ENCODE measurements at regions not wholly inside any gene's neighbourhood (a gene's known extent, or its start where the extent isn't known, plus 50 kb on each side); places are given as distances from the start of the nearest gene placed in this dataset.
A peak's percentile ranks its signal among the peaks of the same experiment; 100 is the strongest.

DNA sequence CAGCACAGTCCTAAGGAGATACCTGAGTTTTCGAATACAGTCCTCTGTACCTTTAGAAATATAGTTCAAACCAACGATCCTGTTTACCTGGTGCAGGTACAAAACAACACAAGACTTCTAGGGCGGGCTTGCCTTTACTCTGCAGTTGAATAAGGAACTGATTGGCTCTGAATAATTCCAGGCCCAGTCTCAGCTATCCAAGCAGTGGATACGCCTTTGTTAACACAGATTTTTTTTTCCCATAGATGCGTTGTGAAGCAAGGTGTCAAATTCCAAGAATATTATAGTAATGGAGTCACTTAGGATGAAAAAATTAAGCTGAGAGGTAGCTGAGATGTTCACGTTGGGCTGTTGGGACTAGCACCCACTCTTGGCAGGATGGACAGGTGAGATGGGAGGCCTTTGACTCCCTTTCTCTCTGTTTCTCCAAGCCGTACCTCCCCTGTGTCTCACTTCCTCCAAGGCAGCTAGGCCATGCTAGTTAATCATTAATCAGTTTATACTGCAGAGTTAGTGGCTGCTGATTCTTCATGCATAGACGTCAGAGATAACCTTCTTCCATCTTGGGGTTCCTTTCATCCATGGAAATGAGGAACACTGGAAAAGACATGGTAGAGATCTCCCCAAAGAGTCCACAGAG is 380.8 kb upstream of the ACVR2A start:
- Histone ChIP-seq H3K9me3 (no peaks in the 10 kb centered on the region), H3K27me3 (no peaks in the 10 kb centered on the region), H3K27ac (no peak overlapping the region), H3K4me3 (no peak overlapping the region), H3K4me1 (peaks cover 17% of the 10 kb centered on the region), H3K36me3 (no peaks in the 10 kb centered on the region)
- WGBS, result 94% methylated on average over 8 of the region's 8 CpGs
- TF ChIP-seq POLR2AphosphoS5 (IDR thresholded peaks at IDR 0.05), result no peak
- TF ChIP-seq, protein P1, sequence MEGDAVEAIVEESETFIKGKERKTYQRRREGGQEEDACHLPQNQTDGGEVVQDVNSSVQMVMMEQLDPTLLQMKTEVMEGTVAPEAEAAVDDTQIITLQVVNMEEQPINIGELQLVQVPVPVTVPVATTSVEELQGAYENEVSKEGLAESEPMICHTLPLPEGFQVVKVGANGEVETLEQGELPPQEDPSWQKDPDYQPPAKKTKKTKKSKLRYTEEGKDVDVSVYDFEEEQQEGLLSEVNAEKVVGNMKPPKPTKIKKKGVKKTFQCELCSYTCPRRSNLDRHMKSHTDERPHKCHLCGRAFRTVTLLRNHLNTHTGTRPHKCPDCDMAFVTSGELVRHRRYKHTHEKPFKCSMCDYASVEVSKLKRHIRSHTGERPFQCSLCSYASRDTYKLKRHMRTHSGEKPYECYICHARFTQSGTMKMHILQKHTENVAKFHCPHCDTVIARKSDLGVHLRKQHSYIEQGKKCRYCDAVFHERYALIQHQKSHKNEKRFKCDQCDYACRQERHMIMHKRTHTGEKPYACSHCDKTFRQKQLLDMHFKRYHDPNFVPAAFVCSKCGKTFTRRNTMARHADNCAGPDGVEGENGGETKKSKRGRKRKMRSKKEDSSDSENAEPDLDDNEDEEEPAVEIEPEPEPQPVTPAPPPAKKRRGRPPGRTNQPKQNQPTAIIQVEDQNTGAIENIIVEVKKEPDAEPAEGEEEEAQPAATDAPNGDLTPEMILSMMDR (IDR thresholded peaks at IDR 0.05), result no peak
- TF ChIP-seq POLR2A (IDR thresholded peaks at IDR 0.05), result no peak
- no peak for DNase-seq (ENCODE audit: low spot score in 2 of 2)

DNA sequence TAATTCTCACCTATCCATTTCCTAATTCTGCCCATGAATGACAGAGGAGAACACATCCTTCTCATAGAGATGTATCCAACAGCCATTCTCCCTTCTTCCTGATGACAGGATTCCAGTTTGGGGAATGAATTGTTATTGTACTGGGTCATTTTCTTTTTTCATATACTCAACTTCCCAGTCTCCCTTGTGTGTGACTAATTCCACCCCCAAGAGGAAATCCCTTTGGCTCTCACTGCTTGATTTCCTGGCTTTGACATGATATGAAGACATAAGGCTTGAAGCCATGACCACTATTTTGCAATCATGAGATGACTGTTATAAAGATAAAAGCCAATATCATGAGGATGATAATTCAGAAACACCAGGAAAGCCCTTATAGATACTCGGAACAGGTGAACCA is 384.7 kb upstream of the ACVR2A start:
- 72% methylated on average over 1 of the region's 1 CpG for WGBS

DNA sequence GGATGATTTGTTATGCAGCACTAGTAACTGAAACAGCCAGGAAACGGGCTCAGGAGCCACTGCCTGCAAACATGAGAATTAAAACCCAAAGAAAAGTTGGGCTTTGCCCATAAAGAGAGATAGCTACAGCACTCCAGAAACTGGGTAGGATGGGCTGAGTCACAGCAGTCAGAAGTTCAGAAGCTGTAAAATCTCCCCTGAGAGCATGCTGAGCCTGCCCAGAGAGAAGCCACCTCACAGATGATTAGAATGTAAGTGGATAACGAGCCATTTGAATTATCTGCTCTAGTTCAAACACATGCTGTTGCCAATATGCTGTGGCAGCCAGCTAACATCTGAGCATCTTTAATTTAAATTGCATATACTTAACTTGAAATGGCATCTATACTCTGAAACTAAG is 388.1 kb upstream of the ACVR2A start:
- H3K27ac ChIP-seq, result no peak overlapping the region
- no peaks in the 10 kb centered on the region for H3K9me3 ChIP-seq
- TF ChIP-seq POLR2A (IDR thresholded peaks at IDR 0.05), result no peak
- no peak for TF ChIP-seq POLR2AphosphoS5 (IDR thresholded peaks at IDR 0.05)
- TF ChIP-seq EP300 (IDR thresholded peaks at IDR 0.05), result no peak
- TF ChIP-seq, protein P1 (IDR thresholded peaks at IDR 0.05), result no peak
- no peak for DNase-seq (ENCODE audit: low spot score in 2 of 2)
- H3K36me3 ChIP-seq, result no peaks in the 10 kb centered on the region
- H3K4me1 ChIP-seq, result peaks cover 3% of the 10 kb centered on the region
- no peaks in the 10 kb centered on the region for H3K27me3 ChIP-seq
- H3K4me3 ChIP-seq, result no peak overlapping the region
- 69% methylated on average over 2 of the region's 2 CpGs for WGBS

More for the DNA sequence above, 384.7 kb upstream of the ACVR2A start:
- no peak overlapping the region for H3K27ac ChIP-seq
- peaks cover 15% of the 10 kb centered on the region for H3K4me1 ChIP-seq
- H3K36me3 ChIP-seq, result no peaks in the 10 kb centered on the region
- H3K4me3 ChIP-seq, result no peak overlapping the region
- no peak for DNase-seq (ENCODE audit: low spot score in 2 of 2)
- no peaks in the 10 kb centered on the region for H3K9me3 ChIP-seq
- TF ChIP-seq, protein P1 (IDR thresholded peaks at IDR 0.05), result no peak
- TF ChIP-seq EP300 (IDR thresholded peaks at IDR 0.05) (no peak), POLR2A (IDR thresholded peaks at IDR 0.05) (no peak), POLR2AphosphoS5 (IDR thresholded peaks at IDR 0.05) (peak in 2 of 3 donors; percentile 9 to 10)
- H3K27me3 ChIP-seq, result no peaks in the 10 kb centered on the region

DNA sequence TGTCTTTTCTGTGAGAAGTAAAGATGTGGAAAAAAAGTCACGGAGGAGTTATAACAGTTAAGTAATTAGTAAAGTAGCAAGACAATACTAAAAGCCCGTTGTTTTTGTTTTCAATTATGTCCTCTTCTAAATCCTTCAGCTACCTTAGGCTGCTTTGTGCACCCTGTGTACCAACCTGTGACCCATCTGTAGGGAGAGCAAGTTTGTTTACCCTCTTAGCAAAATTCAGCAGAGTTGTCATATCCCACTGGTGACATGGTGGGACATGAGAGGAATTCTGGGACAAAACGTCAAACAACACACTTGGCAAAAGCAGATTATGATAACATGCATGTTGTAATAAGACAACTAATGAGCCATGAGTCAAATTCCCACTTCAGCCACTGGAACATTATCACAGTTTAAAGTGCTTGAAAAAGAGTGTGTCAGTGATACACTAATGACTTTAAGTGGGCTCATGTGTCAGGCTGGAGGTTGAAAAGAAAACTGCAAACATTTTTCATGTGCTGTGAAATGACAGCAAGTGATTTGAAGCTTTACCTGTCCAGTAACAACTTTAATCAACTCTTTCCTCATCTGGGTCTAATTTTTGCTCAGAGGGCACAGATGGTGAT is 392.8 kb upstream of the ACVR2A start:
- Histone ChIP-seq H3K4me1 (peaks cover 21% of the 10 kb centered on the region), H3K4me3 (no peak overlapping the region), H3K9me3 (no peaks in the 10 kb centered on the region), H3K27ac (no peak overlapping the region), H3K27me3 (no peaks in the 10 kb centered on the region), H3K36me3 (no peaks in the 10 kb centered on the region)
- WGBS, result 62% methylated on average over 3 of the region's 3 CpGs
- TF ChIP-seq, protein P1 (IDR thresholded peaks at IDR 0.05), result no peak
- TF ChIP-seq EP300 (IDR thresholded peaks at IDR 0.05) (no peak), POLR2AphosphoS5 (IDR thresholded peaks at IDR 0.05) (no peak), POLR2A (IDR thresholded peaks at IDR 0.05) (no peak)
- DNase-seq (ENCODE audit: low spot score in 2 of 2), result no peak

DNA sequence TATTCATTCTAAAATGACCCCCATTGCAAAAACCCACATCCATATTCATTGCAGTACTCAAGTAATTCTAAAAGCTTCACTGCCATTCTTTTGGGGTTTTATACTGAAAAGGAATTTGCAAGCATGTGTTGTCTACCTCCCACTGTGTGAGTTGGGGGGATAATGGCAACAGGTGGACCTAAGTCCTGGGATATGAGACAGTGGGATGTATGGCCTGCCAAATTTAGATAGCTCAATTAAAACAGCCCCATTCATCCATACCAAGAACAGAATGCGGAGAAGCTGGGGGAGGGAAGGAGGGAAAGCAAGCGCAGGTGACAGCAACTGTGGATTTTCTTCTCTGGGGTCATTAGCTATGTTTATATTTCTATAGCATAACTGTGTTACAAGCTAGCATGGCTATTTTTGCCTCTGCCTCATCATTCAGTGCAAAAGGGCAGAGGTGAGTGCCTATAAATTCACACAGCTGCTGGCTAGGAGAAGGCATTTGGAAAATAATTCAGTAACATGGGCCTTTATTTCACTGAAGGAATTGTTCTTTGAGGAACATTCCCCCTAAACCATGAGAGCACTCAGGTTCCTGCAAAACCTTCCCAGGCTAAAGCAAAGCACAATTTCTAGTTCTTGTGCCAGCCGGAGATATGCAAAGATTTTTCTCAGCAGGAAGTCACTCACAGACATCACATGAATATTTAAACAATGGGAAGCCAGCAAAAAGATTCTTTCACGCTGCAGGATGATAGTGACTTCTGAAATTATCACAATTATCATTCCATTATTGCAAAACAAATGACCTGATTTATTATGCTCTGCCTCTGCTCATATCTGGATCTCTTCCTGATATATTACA is 393.9 kb upstream of the ACVR2A start:
- no peak for DNase-seq (ENCODE audit: low spot score in 2 of 2)
- H3K4me1 ChIP-seq, result peaks cover 21% of the 10 kb centered on the region
- H3K36me3 ChIP-seq, result no peaks in the 10 kb centered on the region
- 68% methylated on average over 4 of the region's 4 CpGs for WGBS
- no peaks in the 10 kb centered on the region for H3K9me3 ChIP-seq
- H3K27ac ChIP-seq, result no peak overlapping the region
- TF ChIP-seq, protein P1 (IDR thresholded peaks at IDR 0.05), result no peak
- TF ChIP-seq POLR2A (IDR thresholded peaks at IDR 0.05) (no peak), EP300 (IDR thresholded peaks at IDR 0.05) (no peak), POLR2AphosphoS5 (IDR thresholded peaks at IDR 0.05) (no peak)
- H3K27me3 ChIP-seq, result no peaks in the 10 kb centered on the region
- no peak overlapping the region for H3K4me3 ChIP-seq

Measured in suprapubic skin (tissue), 4 donors.